ENCODE measurements at regions not wholly inside any gene's neighbourhood (a gene's known extent, or its start where the extent isn't known, plus 50 kb on each side); places are given as distances from the start of the nearest gene placed in this dataset.

- TF ChIP-seq NANOG (IDR thresholded peaks at IDR 0.05; ENCODE audit: insufficient read depth, low read depth, low read length, poor library complexity, severe bottlenecking) (no peak), USF2 (IDR thresholded peaks at IDR 0.05; ENCODE audit: low read length) (no peak)
These were observed 397.6 kb downstream of the GPAM start (continued) for GRCh38 chr10:111785921-111786320.

Measured in H1 (cell line).